ENCODE measurements at regions not wholly inside any gene's neighbourhood (a gene's known extent, or its start where the extent isn't known, plus 50 kb on each side); places are given as distances from the start of the nearest gene placed in this dataset.

DNA sequence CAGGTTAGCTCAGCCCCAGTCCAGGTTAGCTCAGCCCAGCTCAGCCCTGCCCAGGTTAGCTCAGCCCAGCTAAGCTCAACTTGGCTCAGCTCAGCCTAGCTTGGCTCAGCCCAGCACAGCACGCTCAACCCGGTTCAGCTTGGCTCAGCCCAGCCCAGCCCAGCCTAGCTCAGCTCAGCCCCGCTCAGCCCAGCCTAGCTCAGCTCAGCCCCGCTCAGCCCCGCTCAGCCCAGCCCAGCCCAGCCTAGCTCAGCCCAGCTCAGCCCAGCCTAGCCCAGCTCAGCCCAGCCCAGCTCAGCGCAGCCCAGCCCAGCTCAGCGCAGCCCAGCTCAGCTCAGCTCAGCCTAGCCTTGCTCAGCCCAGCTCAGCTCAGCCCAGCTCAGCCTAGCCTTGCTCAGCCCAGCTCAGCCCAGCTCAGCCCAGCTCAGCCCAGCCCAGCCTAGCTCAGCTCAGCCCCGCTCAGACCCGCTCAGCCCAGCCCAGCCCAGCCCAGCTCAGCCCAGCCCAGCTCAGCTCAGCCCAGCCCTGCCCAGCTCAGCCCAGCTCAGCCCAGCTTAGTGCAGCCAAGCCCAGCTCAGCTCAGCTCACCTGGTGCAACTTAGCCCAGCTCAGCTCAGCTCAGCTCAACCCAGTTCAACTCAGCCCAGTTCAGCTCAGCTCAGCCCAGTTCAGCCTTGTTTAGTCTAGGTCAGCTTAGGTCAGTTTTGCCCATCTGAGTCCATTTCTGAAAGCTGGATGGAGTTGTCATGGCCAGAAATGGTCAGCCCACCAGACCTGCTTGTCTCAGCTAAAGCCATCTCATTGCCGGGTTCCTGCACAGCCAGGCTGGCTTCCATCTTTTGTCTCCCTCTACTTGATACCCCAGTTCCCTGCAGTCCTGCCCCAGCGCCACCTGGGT lies 333.6 kb downstream of the TMEM121 start:
- TF ChIP-seq CTCF (IDR thresholded peaks at IDR 0.05; ENCODE audit: low read depth, low read length, poor library complexity, severe bottlenecking): no peak
- TF ChIP-seq EZH2phosphoT487 (IDR thresholded peaks at IDR 0.05; ENCODE audit: borderline replicate concordance, low read length): no peak

Measured in DOHH2 (cell line).